Natural killer cell (primary cell): ENCODE measurements at regions not wholly inside any gene's neighbourhood (a gene's known extent, or its start where the extent isn't known, plus 50 kb on each side); places are given as distances from the start of the nearest gene placed in this dataset.

Experiments used
- ATAC-seq, 3 donors: fragments of 150-1000 bp in 2 of 3; fragments of 200-7000 bp in 1 of 3; cut with Tn5 transposase; 1 replicate in 1 of 3; 2 replicates in 2 of 3; pipeline ENCODE4 v1.10.0; 2021; ENCODE audit warnings: mild to moderate bottlenecking in 2 of 3, moderate library complexity in 2 of 3
- DNase-seq, 2 donors: peaks; one replicate each; pipeline versions ENCODE4 v3.0.0 to v3.0.0-alpha.2; 2013 to 2021; ENCODE audit warnings: mixed read lengths in 1 of 2
- H3K27ac ChIP-seq: one replicate; pipeline ENCODE4 v1.5.1; 2013; ENCODE audit warnings: mild to moderate bottlenecking, low read length
- H3K27me3 ChIP-seq: one replicate; pipeline ENCODE4 v1.6.1; 2013; ENCODE audit warnings: low read length; ENCODE audit not compliant: control insufficient read depth, insufficient read depth
- H3K36me3 ChIP-seq: one replicate; pipeline ENCODE4 v1.6.1; 2013; ENCODE audit warnings: low read length; ENCODE audit not compliant: control insufficient read depth, insufficient read depth
- H3K4me1 ChIP-seq: one replicate; pipeline ENCODE4 v1.6.1; 2013; ENCODE audit warnings: low read length; ENCODE audit not compliant: control insufficient read depth, insufficient read depth
- H3K4me3 ChIP-seq: one replicate; pipeline ENCODE4 v1.5.1; 2013; ENCODE audit warnings: low read length
- H3K9me3 ChIP-seq: one replicate; pipeline ENCODE4 v1.6.1; 2013; ENCODE audit warnings: low read length; ENCODE audit not compliant: control insufficient read depth, insufficient read depth
- H3K27ac Mint-ChIP-seq, 2 donors: one replicate each; pipeline ENCODE4 v1.8.0; 2022; ENCODE audit warnings: mild to moderate bottlenecking in 2 of 2, mixed read lengths in 2 of 2, moderate library complexity in 1 of 2
- H3K27me3 Mint-ChIP-seq, 2 donors: one replicate each; pipeline ENCODE4 v1.8.0; 2022; ENCODE audit warnings: low read depth in 2 of 2, mixed read lengths in 2 of 2
- H3K36me3 Mint-ChIP-seq: one replicate; pipeline ENCODE4 v1.8.0; 2022; ENCODE audit warnings: mixed read lengths
- H3K4me1 Mint-ChIP-seq, 2 donors: one replicate each; pipeline ENCODE4 v1.8.0; 2022; ENCODE audit warnings: mixed read lengths in 2 of 2
- H3K4me3 Mint-ChIP-seq: one replicate; pipeline ENCODE4 v1.8.0; 2022; ENCODE audit warnings: mild to moderate bottlenecking, moderate library complexity, mixed read lengths
- H3K9me3 Mint-ChIP-seq, 2 donors: one replicate each; pipeline ENCODE4 v1.8.0; 2022; ENCODE audit warnings: mixed read lengths in 2 of 2
- CTCF ChIP-seq: fragments of 200-600 bp; IDR thresholded peaks from one replicate; pipeline ENCODE4 v1.8.0; 2022; ENCODE audit warnings: antibody characterized with exemption
- WGBS: methylation state at CpG from one replicate; pipeline ENCODE4 v1.1.7; 2013; ENCODE audit warnings: missing lambda C conversion rate; ENCODE audit not compliant: insufficient coverage; 5-methylcytosine and 5-hydroxymethylcytosine counted together
- intact Hi-C: fragments of 100-400 bp; cut with micrococcal nuclease; formaldehyde crosslinking; loops from one replicate; pipeline ENCODE4 v1.14.2; 2022

- no peak overlapping the region for H3K4me3 ChIP-seq
- intact Hi-C loops: no loop called here
- WGBS: 82% methylated on average over 2 of the region's 3 CpGs
- no peak overlapping the region for H3K27ac Mint-ChIP-seq
- H3K36me3 ChIP-seq: no peaks in the 10 kb centered on the region
- peaks cover 10 to 25% of the 10 kb centered on the region in 2 donors for H3K27me3 Mint-ChIP-seq
- H3K4me1 ChIP-seq: no peaks in the 10 kb centered on the region
- H3K4me1 Mint-ChIP-seq: no peaks in the 10 kb centered on the region
- DNase-seq: peak in 1 of 2 donors; percentile 41
- H3K27ac ChIP-seq: no peak overlapping the region
- H3K36me3 Mint-ChIP-seq: no peaks in the 10 kb centered on the region
- H3K9me3 Mint-ChIP-seq: no peaks in the 10 kb centered on the region
- no peak for ATAC-seq
- no peak overlapping the region for H3K4me3 Mint-ChIP-seq
- peaks cover 3% of the 10 kb centered on the region for H3K27me3 ChIP-seq
- no peak for TF ChIP-seq CTCF
- no peaks in the 10 kb centered on the region for H3K9me3 ChIP-seq
Measured at GRCh38 chr14:22122829-22123560, 449.4 kb upstream of the OR4E1 start.

GRCh38 chr14:22122227-22122818 lies 448.7 kb upstream of the OR4E1 start:
- intact Hi-C loops: no loop called here
- Mint-ChIP-seq H3K36me3 (no peaks in the 10 kb centered on the region), H3K4me1 (no peaks in the 10 kb centered on the region), H3K27ac (no peak overlapping the region), H3K27me3 (peaks cover 14 to 30% of the 10 kb centered on the region in 2 donors), H3K9me3 (no peaks in the 10 kb centered on the region), H3K4me3 (no peak overlapping the region)
- no peaks in the 10 kb centered on the region for H3K36me3 ChIP-seq
- no peak for TF ChIP-seq CTCF
- no peaks in the 10 kb centered on the region for H3K9me3 ChIP-seq
- no peak overlapping the region for H3K27ac ChIP-seq
- WGBS: 45% methylated on average over 2 of the region's 4 CpGs
- no peak overlapping the region for H3K4me3 ChIP-seq
- peak in 1 of 2 donors; percentile 57 for DNase-seq
- no peak for ATAC-seq
- no peaks in the 10 kb centered on the region for H3K4me1 ChIP-seq
- H3K27me3 ChIP-seq: peaks cover 3% of the 10 kb centered on the region

DNA sequence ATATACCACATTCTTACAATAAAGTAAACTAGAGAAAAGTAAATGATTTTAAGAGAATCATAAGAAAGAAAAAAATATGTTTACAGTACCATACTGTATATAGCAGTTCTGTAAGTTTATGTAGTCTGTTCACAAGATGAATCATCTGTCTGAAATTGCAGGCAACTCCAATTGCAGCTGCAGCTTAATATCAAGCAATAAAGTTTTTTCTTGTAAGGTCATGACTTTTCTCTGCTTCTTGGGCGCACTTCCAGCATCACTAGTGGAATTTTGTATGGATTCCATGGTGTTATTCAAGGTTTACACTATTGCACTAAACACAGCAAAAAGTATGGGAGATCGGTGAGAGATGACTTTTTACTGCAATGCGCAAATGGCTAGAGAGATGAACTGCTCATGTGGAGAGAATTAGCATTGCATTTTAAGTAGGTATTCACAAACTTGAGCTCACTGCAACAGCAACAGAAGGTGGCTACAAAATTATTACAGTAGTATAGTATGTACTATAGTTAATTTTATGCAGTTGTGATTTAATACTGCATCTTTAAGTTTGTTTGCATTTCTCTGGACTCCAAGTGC lies 445.4 kb upstream of the OR4E1 start:
- H3K4me3 ChIP-seq: no peak overlapping the region

More for the DNA sequence above, 445.4 kb upstream of the OR4E1 start:
- Mint-ChIP-seq H3K27ac (no peak overlapping the region), H3K27me3 (peaks cover 19 to 40% of the 10 kb centered on the region in 2 donors), H3K36me3 (no peaks in the 10 kb centered on the region), H3K4me3 (no peak overlapping the region), H3K4me1 (no peaks in the 10 kb centered on the region), H3K9me3 (no peaks in the 10 kb centered on the region)
- no peak for TF ChIP-seq CTCF
- no peak overlapping the region for H3K27ac ChIP-seq
- peaks cover 6% of the 10 kb centered on the region for H3K27me3 ChIP-seq
- ATAC-seq (no peak), DNase-seq (no peak)
- intact Hi-C loops: no loop called here
- H3K36me3 ChIP-seq: no peaks in the 10 kb centered on the region
- no peaks in the 10 kb centered on the region for H3K4me1 ChIP-seq
- 97% methylated on average over 3 of the region's 3 CpGs for WGBS
- H3K9me3 ChIP-seq: no peaks in the 10 kb centered on the region
